GM21381 (cell line): ENCODE measurements at regions not wholly inside any gene's neighbourhood (a gene's known extent, or its start where the extent isn't known, plus 50 kb on each side); places are given as distances from the start of the nearest gene placed in this dataset.

Experiments used
- ATAC-seq: cut with Tn5 transposase; IDR thresholded peaks from one replicate; pipeline ENCODE4 v1.9.1; 2021; ENCODE audit warnings: mild to moderate bottlenecking, moderate library complexity; ENCODE audit not compliant: unreplicated experiment

GRCh38 chr13:39856714-39857113 is 201.3 kb downstream of the COG6 start:
- no peak for ATAC-seq

DNA sequence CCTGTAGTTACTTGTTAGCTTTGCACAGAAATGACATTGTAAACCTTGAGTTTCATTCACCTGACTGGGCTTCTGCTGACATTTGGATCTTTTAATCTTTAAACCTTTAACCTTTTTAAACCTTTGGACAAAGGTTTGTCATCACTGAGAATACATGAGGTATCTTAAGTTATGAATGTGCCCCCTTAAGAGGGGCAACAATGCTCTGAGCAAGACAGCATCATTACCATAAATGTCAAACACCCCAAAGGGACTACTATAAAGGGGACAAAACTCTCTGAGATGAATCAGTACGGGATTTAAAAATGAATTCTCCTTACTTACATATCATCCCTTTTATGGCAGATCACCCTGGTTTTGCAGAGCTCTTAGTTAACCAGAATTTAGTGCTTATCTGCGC is 203.3 kb downstream of the COG6 start:
- ATAC-seq, result no peak

DNA sequence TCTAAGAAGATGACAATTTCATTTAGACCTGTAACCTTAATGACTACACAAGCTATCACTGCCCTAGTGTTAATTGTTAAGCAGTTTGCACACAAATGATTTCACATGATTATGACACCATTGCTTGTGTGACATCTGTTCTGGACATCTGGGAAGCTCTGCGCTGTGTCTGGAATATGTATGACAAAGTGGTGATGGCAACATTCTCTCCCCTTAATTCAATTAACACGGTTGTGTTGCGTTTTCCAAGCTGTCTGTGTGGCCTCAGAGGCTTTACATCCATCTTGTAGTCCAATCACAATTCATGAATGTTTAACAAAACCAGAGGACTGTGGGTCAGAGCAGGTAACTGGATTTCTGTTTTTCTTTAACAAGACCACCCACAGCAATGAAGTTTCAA is 204.4 kb downstream of the COG6 start:
- ATAC-seq, result no peak

DNA sequence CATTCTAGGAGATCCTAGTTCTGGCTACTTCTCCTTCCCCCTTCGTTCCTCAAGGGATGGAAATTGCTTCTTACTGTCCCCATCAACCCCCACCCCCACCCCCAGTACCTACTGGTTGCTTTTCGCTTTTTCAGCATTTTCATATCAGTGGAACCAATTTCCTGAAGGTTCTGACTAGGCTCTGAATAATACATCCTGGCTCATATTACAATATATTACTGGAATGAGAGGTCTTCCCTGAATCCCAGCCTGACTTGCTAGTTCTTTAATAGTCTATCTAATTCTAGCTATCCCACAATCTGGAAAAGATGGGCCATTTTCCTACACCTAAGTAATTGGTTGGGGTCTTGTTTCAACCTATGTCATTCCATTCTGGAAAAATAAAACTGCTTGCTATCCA is 207.4 kb downstream of the COG6 start:
- ATAC-seq, result no peak

GRCh38 chr13:39864221-39864620 is 208.8 kb downstream of the COG6 start:
- no peak for ATAC-seq

- no peak for ATAC-seq
Measured at GRCh38 chr13:39866722-39867121, 211.3 kb downstream of the COG6 start.

DNA sequence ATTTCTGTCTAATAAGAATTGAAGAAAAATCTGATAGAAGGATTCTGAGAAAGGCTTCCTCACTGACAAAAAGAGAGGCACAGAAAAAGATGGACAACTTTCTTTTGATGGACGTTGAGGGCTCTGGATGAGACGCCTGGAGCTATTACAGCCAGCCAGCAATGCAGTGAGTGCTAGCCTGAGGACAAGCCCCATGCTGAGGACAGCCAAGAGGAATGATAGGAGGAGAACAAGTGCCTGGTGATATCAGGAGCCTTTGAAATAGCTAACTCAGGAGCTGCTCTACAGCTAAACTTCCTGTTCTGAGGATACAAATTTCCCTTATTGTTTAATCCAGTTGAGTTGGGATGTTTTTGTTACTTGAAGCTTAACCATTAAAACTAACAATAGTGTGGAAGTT is 212.3 kb downstream of the COG6 start:
- ATAC-seq, result no peak

DNA sequence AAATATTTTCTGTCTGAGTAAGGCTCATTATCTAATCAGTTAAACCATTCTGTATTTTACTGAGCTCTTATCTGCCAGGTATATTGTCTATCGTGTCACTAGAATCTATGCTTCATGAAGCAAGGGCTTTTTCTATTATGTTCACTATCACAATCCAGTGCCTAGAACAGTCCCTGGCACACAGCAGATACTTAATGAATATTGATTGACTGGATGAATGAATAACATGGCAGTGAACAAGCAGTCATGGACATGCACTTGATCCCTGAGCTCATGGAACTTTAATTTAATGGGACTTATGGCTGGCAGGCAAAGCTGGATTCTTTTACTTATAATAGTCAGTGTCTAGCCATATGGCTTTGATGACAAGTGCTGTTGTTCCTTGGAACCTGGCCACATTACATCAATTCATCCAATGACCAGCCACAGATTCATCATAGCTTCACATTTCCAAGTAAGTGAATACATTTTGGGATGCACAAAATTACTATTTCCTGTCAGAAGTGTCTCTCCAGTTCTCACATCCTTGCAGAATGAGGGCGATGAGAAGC is 214.8 kb downstream of the COG6 start:
- ATAC-seq, result no peak

DNA sequence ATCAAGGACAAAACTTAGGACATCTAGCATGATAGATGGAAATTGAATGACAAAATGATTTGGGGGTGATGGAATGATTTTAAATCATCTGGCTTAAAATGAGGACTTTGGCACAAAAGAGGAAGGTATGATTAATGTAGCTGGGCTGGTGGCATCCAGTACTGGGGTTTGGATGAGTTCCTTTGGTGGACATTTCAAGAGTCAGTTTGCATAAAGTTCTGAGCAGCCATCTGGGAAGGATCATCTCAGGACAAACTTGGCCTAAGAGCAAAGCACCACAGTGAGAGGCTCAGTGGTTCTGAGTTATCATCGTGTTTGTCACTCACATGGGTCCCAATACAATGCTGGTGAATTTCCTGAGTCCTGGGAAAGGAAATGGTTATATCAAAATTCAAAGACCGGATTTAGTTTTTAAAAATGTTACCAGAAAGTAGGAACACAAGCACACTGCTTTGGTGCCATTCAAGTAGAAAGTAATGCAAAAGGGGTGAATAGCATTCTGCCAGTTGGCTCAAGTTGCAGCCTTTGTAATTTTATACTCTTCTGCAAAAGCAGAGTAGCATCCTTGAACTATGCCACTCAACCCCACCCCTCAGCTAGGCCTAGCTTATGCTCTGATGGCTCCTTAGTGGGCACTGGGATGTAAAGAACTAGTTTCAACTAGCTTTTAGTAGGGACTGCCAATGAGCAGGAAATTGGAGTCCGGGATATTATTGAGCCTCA is 219.0 kb downstream of the COG6 start:
- no peak for ATAC-seq

DNA sequence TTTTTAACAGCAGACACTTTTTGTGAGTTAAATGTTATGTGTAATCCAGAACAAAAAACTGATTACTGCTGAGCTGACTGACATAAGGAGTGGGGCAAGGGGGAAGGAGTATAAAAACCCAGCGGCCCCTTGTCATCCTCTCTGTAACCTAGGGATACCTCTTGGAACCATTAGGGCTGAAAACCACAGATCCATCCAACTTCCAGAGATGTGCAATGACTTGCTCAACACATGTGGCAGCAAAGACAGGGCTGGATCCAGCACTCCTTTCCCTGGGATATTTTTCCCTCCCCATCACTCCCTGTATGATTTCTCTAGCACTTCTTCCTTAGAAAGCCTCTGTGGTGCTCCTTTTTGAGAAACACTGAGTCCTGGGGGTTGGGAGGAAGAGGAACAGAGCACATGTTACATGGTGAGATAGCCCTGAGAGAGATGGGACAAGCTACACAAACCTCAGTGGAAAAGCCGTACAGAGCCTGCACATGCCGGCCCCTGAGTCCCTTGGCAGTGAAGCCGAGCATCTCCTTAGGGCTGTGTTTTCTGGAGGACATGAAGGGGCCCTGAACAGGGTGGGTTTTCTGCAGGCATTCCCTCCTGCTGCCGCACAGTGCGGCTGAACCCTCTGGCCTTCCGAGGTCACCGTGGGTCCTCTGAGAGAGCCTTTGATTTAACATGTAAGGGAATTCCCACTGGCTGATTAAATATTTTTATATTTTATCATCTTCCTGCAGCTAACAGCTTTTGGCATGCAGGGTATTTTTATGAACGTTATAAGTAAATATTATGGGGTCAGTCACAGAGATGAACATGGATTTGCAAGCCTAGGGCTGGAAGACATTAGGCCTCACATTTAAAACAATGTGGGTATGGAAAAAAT is 219.9 kb downstream of the COG6 start:
- no peak for ATAC-seq

- no peak for ATAC-seq
Measured at GRCh38 chr13:39876258-39876657, 220.8 kb downstream of the COG6 start.

DNA sequence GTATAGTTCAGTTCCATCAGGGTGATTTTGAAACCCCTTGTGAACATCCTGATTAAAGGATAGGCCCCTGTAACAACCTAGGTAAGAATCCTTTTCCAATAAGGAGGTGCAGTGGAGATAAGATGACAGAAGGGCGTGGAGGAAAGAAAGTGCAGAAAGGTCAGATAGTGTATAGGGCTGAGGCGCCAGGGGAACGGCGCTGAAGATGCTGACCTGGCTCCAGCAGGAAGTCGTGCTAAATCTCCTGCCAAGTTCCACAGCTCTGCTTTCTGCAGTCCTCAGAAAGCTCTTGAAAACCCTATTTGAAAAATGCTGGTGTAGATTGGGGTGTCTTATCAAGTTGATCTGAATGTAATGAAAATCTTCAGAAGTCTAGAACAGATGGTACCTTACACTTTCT is 221.7 kb downstream of the COG6 start:
- no peak for ATAC-seq

GRCh38 chr13:39879286-39880035 is 224.0 kb downstream of the COG6 start:
- ATAC-seq, result no peak

GRCh38 chr13:39881383-39881782 is 225.9 kb downstream of the COG6 start:
- no peak for ATAC-seq

GRCh38 chr13:39881887-39882286 is 226.4 kb downstream of the COG6 start:
- no peak for ATAC-seq

GRCh38 chr13:39884166-39884565 is 228.7 kb downstream of the COG6 start:
- ATAC-seq, result no peak

- no peak for ATAC-seq
Measured at GRCh38 chr13:39886336-39886735, 230.9 kb downstream of the COG6 start.

DNA sequence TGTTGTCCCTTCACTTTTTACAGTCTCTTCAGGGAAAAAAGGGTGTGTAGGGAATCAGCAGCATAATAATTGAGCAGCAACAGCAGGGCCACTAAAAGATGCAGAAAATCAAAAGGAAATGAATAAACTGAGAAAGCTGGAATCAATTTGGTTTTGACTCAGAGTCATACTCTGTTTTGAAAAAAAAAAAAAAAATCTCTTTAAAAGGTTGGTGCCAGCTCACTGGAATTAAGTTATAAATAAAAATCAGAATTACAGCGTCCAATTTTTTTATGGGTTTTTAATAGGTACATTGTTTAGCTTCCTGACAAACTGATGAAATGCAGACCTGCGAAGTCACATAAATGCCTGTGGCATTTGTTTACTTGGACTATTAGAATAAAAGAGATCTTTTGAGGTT is 231.9 kb downstream of the COG6 start:
- no peak for ATAC-seq

DNA sequence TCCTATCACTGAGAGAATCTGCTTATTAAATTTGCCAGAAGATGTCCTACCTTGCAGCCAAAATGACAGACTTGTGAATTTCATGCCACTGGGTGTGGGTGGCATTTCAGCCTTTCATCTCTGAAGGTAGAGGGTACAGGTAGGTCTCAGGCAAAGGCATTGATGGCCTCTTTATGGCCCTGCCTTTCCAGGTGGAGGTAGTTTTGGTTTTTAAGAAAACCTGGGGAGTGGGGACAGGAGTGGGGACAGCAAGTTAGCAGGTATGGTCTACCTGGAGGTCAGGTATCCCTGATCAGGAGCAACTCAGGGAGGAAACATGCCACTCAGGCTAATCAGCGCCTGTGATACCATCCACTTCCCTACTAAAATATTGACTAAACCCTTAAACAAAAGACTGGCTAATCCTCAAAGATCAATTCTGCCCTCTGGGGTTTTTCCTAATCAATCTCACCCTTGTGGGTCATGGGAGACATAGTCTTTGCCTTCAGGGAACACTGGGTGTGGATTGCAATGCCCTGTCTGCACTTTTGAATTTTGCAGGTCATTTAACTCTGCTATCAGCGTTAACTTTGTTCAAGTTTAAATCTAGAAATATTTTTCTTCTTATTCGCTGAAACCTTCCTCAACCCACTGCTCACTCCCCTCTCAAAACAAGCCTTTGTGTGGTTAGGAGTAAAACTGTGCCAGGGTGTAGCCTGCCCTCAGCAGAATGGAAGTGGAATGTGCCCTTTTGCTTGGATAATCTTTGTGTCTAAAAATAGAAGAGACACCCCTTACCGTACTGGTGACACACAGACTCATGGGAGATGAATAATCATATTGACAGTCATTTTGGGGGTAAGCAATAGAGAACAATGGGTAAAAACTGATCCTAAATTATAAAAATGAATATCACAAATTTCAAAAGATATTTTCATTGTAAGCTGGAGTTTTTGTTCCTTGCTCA is 233.7 kb downstream of the COG6 start:
- no peak for ATAC-seq

DNA sequence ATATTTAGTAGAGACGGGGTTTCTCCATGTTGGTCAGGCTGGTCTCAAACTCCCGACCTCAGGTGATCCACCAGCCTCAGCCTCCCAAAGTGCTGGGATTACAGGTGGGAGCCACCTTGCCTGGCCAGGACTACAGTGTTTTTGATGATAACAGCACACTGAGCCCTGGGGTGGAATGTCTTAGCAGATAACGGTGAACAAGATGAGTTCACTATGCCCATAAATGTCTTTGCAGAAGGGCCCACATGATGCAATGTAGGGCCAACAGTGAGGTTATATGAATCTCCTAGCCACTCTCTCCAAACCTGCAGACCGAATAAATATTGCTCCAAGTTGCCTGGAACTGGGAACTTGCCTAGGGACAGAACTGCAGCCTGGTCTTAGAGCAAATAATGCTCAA is 235.1 kb downstream of the COG6 start:
- ATAC-seq, result no peak
